ENCODE measurements at regions not wholly inside any gene's neighbourhood (a gene's known extent, or its start where the extent isn't known, plus 50 kb on each side); places are given as distances from the start of the nearest gene placed in this dataset.

DNA sequence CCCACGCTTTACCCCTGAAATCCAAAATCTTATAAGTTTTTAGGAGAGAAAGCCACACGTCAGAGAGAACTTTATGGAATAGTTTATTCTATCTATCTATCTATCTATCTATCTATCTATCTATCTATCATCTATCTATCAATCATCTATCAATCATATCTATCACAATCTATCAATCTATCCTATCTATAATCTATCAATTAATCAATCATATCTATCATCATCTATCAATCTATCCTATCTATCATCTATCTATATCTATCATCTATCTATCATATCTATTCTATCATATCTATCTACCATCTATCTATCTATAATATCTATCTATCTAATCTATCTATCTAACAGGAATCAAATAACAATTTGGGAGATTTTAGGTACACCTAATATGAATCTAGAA lies 115.1 kb downstream of the FGF9 start:
- ChIA-PET POLR2A (no interaction called here), CTCF (no interaction called here)
- no peaks in the 10 kb centered on the region for H3K36me3 ChIP-seq (ENCODE audit: control insufficient read depth in 2 of 2, extremely low read depth in 1 of 2, insufficient read depth in 2 of 2, low read length in 2 of 2)
- H3K27ac ChIP-seq (ENCODE audit: insufficient read depth, low read depth, low read length): no peak overlapping the region
- no peaks in the 10 kb centered on the region for H3K4me1 ChIP-seq (ENCODE audit: control insufficient read depth, extremely low read depth, insufficient read depth, low read length)
- H3K4me2 ChIP-seq (ENCODE audit: insufficient read depth, low read length): no peak overlapping the region
- DNase-seq (ENCODE audit: low read depth, low spot score) (no peak), FAIRE-seq (no peak)
- H3K79me2 ChIP-seq (ENCODE audit: control insufficient read depth, insufficient read depth, low read length): no peaks in the 10 kb centered on the region
- H3K9me3 ChIP-seq (replicated peaks; ENCODE audit: control insufficient read depth, insufficient read depth, low read length): peaks cover 5% of the 10 kb centered on the region
- no peaks in the 10 kb centered on the region for H3K27me3 ChIP-seq (ENCODE audit: control insufficient read depth in 2 of 2, insufficient read depth in 2 of 2, low read length in 2 of 2)
- no peak for TF ChIP-seq POLR2A (IDR thresholded peaks at IDR 0.05; ENCODE audit: low read depth, low read length)
- TF ChIP-seq, protein P1, sequence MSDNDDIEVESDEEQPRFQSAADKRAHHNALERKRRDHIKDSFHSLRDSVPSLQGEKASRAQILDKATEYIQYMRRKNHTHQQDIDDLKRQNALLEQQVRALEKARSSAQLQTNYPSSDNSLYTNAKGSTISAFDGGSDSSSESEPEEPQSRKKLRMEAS (IDR thresholded peaks at IDR 0.05; ENCODE audit: insufficient read depth, insufficient read length): no peak
- TF ChIP-seq GATA2 (IDR thresholded peaks at IDR 0.05; ENCODE audit: insufficient read depth, insufficient read length, low read depth, low read length): no peak
- TF ChIP-seq EZH2 (IDR thresholded peaks at IDR 0.05; ENCODE audit: borderline replicate concordance, low read depth, low read length, severe bottlenecking): no peak
- TF ChIP-seq FOS (IDR thresholded peaks at IDR 0.05; ENCODE audit: borderline replicate concordance, insufficient read depth, low read length): no peak
- TF ChIP-seq, protein P2, sequence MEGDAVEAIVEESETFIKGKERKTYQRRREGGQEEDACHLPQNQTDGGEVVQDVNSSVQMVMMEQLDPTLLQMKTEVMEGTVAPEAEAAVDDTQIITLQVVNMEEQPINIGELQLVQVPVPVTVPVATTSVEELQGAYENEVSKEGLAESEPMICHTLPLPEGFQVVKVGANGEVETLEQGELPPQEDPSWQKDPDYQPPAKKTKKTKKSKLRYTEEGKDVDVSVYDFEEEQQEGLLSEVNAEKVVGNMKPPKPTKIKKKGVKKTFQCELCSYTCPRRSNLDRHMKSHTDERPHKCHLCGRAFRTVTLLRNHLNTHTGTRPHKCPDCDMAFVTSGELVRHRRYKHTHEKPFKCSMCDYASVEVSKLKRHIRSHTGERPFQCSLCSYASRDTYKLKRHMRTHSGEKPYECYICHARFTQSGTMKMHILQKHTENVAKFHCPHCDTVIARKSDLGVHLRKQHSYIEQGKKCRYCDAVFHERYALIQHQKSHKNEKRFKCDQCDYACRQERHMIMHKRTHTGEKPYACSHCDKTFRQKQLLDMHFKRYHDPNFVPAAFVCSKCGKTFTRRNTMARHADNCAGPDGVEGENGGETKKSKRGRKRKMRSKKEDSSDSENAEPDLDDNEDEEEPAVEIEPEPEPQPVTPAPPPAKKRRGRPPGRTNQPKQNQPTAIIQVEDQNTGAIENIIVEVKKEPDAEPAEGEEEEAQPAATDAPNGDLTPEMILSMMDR (IDR thresholded peaks at IDR 0.05; ENCODE audit: extremely low read depth in 1 of 2, insufficient read depth in 1 of 2, low read depth in 1 of 2, low read length in 2 of 2): no peak
- no peak for TF ChIP-seq POLR2AphosphoS5 (IDR thresholded peaks at IDR 0.05; ENCODE audit: insufficient read depth, low read depth, low read length)
- no peak for TF ChIP-seq JUN (IDR thresholded peaks at IDR 0.05; ENCODE audit: borderline replicate concordance, insufficient read depth, insufficient read length, low read depth)
- TF ChIP-seq MYC (IDR thresholded peaks at IDR 0.05; ENCODE audit: low read depth, low read length): no peak
- intact Hi-C loops (cut with micrococcal nuclease): no loop called here
- no peak overlapping the region for H3K9ac ChIP-seq (replicated peaks; ENCODE audit: extremely low read depth, insufficient read depth, low read length)
- H2AFZ ChIP-seq (ENCODE audit: low read depth, low read length): no peak overlapping the region
- no peaks in the 10 kb centered on the region for H4K20me1 ChIP-seq (replicated peaks; ENCODE audit: control insufficient read depth, extremely low read depth, insufficient read depth, low read length)
- H3K4me3 ChIP-seq (replicated peaks in 1 of 3; ENCODE audit: insufficient read depth in 1 of 3, low read depth in 1 of 3, low read length in 3 of 3): no peak overlapping the region
- dilution Hi-C loops (cut with MboI; ENCODE audit: extremely low pct_ligation_motif_present, low sequenced_read_pairs): no loop called here
- no peaks in the 10 kb centered on the region for H3K9me1 ChIP-seq (replicated peaks; ENCODE audit: control insufficient read depth, extremely low read depth, insufficient read depth, low read length)
- BruUV-seq (replicated peaks): no TSS peak

All from endothelial cell of umbilical vein (primary cell).